ENCODE measurements at regions not wholly inside any gene's neighbourhood (a gene's known extent, or its start where the extent isn't known, plus 50 kb on each side); places are given as distances from the start of the nearest gene placed in this dataset.

GRCh38 chr2:5389740-5390139 is 302.4 kb upstream of the SOX11 start:
- TF ChIP-seq POLR2A (IDR thresholded peaks at IDR 0.05; ENCODE audit: low read length) (no peak), GATA1 (IDR thresholded peaks at IDR 0.05; ENCODE audit: low read depth, low read length) (no peak)
